ENCODE measurements at regions not wholly inside any gene's neighbourhood (a gene's known extent, or its start where the extent isn't known, plus 50 kb on each side); places are given as distances from the start of the nearest gene placed in this dataset.
A peak's percentile ranks its signal among the peaks of the same experiment; 100 is the strongest.

DNA sequence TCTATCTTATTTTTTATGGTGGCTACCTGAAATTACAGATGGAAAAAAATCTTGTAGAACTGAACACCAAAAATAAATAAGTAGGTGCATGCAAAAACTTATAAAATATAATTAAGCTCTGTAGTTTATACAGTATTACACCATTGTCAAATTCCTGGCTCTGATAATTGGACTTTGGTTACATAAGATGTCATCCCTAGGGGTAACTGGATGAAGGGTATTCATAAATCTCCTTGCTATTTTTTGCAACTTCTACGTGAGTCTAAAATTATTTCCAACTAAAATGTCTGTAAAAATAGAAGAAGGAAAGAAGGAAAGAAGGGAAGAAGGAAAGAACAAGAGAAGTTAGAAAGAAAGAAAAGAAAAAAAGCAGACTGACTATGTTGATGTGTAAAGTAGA is 716.6 kb downstream of the BCL11B start:
- no peak for DNase-seq

DNA sequence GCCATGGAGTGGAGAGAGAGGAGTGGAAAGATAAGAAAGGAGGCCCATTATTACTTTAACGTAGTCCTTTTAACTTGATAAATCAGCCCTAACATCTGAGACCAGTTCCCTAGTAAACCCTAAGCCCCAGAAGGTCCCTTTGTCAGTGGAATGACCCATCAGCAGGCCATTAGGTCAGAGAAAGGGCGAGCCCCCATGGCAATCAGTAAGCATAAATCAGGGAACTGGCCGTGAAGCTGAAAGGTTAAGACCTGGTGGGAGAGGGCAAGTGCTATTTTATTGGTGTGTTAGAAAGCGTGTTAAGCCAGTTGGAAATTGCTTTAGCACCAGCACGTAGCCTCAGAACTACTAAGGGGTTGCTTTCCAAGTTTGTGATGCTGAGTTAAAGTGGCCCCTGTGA is 708.0 kb downstream of the BCL11B start:
- no peak for DNase-seq

DNA sequence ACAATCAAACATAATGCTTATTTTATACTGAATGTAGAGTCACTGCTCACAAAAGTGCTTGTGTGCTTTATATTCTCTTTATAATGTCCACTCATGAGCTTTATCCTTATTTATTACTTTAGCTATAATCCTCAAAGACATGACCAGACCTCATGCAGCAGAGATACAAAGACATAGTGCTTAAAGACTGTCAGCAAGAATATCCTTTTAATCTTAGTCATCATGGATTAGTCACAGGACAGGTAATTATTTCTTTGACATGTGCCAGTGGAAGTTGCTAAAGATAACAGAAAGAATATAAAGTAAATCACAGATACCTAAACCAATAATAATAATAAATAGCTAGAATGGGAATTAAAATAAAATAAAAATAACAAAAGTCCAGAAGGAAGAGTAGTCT is 707.5 kb downstream of the BCL11B start:
- no peak for DNase-seq

DNA sequence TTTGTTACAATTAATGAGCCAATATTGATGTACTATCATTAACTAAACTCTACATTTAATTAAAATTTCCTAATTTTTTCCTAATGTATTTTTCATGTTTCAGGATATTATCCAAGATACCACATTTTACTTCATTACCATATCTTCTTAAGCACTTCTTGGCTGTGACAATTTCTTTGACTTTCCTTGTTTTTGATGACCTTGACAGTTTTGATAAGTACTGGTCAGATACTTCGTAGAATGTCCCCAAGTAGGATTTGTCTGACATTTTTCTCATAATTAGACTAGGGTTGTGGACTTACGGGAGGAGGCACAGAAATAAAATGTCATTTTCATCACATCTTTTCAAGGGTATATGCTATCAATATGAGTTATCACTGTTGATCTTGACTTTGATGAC is 700.9 kb downstream of the BCL11B start:
- DNase-seq, result no peak

DNA sequence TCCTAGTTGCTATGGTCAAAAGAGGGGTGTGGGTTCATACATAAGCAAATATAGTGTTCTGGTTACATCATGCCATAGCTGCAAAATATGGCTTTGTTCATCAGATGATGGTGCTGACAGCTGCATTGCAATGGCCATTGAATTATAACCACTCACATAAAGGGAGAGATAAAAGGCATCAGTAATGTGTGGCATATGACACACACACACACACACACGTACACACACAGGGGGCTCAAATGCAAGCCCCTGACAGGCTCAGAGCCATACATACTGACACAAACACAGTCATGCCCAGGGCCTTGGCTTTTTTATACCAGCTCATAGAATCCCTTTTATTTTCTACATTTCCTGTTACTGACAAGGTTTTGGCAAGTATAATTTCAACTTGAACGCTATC is 698.9 kb downstream of the BCL11B start:
- no peak for DNase-seq

DNA sequence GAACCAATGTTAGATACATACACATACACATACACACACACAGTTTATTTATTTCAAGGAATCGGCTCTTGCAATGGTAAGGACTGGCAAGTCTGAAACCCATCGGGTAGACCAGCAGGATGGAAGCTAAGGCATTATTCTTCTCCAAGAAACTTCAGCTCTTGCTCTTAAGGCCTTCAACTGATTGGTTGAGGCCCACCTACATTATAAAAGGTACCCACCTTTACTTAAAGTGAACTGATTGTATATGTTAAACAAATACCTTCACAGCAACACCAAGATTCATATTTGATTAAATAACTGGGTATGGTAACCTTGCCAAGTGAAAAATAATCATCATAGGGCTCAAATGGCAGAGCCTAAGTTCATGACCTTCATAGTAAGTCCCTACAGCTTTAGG is 695.5 kb downstream of the BCL11B start:
- DNase-seq, result no peak

DNA sequence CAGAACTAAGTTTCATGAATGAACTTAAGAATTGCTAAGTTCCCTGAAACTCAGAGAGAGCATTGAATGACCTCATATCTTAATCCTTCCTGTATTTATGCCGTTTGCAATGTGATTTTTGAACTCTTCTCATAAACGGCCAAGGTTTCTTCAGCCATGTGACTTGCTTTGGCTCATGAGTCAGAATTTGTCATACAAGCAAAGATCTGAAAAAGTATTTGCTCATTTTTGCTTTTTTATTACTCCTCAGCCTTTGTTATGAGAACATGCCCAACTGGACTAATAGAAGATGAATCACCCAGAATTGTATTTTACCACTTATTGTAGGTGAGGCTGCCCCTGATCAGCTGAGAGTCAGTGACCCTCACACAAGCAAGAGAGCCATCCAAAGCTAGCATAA is 693.8 kb downstream of the BCL11B start:
- DNase-seq, result no peak

DNA sequence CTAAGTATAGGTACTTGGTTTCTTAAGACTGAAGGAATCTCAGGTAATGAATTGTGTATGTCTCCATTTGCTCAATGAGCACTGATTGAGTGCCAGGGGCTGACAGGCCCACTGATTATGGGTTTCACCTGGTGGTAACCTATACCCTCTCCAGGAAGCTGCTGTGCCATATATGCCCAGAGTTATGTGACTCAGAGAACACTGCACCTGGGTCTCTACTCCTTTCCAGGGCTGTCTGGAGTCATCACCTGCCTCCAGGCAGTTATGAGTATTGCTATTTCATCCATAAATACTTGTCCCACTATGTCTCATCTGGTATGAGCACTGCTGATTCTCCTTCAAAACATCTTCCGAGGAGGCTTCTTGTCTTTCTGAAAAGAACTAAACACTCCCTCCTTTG is 692.9 kb downstream of the BCL11B start:
- no peak for DNase-seq

DNA sequence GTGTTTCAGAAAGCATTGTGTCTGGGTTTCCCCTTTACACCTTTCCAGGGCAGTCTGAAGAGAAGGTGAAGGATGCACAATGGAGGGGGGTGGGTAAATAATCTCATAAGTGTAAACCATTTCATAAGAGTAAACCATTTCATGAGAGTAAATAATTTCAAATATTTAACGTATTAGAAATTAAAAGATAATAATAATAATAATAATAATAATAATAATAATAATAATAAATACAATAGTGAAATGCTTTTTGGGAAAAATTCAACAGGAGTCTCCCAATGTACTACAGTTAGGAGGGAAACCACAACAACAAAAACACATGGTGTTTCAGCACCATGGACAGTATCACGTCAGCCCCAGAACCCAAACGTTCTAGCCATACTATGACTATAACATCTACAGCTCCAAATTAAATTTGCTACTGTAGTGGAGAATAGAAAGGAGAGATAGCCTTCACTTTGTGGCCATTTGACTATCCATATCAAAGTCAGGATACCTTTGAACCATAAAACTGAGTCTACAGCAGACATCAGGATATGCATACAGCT is 691.8 kb downstream of the BCL11B start:
- peak; percentile 58 to 77 for DNase-seq

DNA sequence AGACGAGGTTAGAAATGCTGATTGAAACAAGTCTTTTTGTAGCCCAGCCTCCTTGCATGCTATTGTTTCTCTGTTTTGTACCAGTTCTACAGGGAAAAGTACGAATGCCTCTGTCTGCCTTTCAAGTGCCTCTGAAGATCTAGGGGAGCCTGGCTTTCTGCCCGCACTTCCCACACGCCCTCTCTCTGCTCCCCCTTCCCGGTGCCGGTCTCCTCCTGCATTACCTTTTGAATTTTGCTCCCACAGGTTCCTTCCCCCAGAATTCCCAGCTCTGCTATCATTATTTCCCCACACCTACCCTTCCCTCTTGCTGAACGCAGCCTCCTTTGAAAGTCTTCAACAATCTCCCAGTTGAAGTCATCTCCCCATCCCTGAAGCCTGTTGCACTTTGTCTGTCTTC is 689.7 kb downstream of the BCL11B start:
- DNase-seq, result no peak

DNA sequence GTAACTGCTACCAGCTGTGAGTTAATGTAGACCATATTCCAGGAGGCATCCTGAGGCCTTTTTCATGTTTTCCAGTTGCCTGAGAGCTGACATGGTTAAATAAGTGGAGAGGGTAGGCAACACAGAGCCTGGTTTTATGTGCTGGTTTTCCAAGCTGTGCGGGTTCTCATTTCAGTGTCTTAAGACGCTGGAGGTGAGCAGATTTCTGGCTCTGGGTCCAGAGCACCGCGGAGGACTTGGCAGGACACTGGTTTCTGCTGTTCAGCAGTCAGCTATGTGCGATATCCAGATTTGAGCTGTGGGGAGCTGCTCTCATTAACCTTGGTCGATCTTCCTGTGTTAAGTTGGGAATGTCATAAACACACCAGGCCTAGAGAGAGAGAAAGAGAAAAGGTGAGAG is 680.8 kb downstream of the BCL11B start:
- DNase-seq, result no peak

DNA sequence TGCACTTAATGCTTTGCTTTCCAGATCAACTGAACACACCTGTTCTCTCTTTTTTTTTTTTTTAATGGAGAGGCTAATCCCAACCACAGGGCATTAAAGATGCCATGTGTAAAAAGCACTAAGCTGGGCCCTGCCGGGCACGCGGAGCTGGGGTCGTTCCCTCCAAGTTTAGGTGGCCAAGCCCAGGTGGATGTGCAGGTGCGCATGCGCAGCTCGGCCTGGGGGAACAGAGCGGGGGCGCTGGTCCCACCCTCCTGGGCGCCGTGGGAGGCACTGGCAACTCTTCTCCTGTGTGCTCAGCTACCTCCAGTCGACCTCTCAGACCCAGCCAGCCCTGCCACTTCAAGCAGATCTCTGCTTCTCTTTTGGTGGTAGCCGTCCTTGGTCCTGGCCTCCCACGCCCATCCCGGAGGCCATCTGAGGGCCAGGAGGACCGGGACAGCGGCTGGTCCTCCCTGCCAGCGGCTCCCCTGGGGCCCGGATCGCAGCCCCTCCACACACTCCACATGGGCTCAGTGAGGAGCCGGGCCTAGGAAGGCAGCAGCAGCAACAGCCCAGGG is 679.3 kb downstream of the BCL11B start:
- no peak for DNase-seq

DNA sequence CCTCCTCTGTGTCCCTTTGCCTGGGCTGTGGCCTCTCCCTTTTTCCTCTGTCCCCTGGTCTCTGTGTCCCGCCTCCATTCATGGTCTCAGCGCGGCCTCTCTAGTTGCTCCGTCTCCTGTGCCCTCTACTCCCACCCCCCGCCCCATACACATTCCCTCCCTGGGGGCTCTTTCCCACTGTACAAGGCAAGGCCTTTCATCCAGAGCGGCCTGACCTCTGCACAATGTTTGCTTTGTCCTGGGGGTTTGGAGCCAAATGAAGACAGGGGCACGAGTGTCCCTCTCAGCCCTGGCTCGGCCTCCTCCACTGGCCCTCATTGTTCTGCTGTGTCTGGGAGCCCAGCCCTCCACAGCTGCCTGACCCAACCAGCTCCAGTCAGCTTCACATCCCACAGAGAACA is 678.6 kb downstream of the BCL11B start:
- no peak for DNase-seq

DNA sequence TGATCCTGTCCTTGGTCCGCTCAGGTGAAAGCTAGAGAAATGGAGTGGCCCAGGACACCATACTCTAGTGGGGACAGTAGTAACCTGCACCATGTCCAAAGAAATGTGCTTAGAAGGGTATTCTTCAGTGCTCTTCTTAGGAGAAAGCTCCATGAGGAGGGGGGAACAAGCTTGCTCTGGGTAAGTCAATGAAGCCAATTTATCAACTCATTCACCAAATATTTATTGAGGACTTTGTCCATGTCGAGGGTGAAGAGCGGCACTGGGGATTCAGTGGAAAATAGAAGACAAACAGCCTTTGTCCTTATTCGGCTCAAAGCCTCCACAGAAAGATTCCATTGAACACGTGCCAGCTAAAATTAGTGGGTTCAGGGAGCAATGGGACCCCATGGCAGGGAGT is 677.8 kb downstream of the BCL11B start:
- DNase-seq, result no peak

DNA sequence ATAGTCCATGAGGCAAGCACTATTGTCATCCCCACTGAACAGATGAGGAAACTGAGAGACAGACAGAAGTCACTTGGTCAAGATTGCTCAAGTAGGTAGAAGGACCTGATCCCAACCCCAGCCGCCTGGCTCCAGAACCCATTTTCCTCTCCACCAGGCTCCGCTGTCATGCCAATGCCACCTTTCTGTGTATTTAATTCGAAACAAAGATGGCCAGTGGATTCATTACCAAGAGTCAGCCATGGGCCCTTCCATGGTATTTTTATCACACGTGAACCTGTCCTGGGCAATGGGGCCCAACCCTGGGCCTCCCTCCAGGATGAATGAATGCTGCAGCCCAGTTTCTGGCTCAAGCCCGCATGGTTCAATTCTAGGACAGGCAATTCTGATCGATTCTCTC is 673.4 kb downstream of the BCL11B start:
- DNase-seq, result no peak

DNA sequence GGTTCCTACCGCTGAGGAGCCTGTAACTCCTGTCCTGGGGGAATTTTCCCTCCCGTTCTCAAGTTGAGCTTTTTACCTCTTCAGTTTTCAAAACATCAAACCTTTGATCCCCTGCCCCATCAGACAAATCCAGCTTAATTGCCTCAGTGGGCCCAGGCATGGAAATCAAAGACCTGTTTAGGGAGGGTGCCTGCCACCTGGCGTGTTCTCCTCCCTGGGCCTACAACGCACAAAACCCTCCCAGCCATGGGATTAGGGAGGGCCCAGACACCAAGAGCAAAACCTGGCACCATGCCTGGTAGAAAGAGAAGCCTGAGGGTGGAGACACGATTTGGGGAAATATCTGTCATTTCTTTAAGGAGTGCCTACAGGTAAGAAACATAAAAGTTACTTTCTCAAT is 672.9 kb downstream of the BCL11B start:
- no peak for DNase-seq

DNA sequence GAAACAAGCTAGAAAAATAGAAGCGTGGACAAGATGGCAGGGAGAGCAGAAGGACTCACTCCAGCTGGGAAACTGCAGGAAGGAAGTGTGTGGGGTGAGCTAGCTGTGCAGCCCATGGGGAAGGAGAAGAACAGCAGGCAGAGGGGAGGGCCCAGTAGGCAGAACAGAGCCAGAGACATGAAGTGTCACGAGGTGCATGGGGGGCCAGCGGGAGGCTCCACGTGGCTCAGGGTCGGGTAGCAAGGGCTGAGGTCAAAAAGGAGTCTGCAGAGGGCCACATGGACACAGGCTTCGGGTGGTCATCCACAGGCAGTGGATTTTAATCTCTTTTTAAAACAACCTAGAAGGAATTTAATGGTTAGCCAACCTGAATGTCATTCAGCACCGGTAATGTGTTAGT is 669.0 kb downstream of the BCL11B start:
- DNase-seq, result no peak

DNA sequence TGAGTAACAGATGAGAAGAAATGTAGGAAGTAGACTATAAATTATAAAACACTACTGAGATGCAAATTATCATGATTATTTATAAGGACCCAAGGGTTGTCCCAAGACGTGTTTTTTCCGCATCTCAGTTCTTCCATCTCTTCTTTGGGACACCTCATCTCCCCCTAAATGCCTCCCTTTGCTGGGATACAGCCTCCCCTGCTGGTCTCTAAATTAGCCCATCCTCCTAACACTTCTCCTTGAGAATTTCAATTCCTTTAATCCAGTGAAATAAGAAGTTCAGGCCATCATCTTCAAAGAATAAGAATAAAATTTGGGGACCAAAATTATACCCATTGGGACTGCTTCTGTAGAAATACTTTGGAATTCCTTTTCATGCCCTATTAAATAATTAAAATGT is 667.0 kb downstream of the BCL11B start:
- no peak for DNase-seq

DNA sequence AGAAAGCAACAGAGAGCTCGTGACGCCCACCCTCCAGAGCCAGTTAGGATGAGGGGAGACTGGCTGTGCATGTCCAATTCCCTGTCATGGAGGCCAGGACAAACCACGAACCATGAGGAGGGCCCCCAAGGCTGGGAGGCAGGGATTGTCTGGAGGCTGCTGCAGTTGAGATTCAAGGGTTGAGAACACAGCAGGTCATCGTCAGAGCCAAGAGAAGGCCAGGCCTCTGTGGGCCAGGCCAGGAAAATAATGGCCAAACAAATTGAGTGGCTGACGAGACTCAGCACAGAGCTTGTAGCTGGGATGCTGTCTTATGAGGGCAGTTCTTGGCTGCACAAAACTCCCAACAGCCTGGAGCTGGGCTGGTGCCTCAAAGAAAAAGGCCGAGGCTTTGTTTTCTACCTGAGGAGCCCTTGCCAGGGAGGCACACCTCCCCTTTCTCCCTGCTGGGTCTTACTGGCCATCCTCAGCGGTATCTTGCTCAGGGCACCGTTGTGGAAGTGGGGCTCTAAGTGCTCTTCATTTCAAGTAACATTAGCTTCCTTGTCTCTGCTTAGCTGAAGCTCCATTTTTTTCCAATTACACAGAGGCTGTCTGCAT is 665.9 kb downstream of the BCL11B start:
- no peak for DNase-seq

DNA sequence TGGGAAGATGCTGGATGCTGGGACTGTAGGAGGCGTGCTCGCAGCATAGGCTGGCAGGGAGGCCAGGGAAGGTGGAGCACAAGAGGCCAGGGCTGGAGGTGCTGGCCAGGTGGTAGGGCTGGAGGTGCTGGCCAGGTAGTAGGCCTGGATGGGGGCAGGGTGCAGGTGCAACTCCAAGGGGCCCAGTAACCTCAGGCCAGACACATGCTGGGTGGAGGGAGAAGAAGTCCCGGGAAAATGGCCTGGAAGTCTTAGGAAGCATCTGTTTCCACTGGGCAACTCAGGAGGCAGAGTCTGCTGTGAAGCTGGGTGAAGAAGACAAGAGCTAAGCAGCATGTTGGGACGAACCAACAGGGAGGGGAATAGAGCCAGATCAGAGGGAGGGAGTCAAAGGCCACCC is 665.2 kb downstream of the BCL11B start:
- DNase-seq, result no peak

DNA sequence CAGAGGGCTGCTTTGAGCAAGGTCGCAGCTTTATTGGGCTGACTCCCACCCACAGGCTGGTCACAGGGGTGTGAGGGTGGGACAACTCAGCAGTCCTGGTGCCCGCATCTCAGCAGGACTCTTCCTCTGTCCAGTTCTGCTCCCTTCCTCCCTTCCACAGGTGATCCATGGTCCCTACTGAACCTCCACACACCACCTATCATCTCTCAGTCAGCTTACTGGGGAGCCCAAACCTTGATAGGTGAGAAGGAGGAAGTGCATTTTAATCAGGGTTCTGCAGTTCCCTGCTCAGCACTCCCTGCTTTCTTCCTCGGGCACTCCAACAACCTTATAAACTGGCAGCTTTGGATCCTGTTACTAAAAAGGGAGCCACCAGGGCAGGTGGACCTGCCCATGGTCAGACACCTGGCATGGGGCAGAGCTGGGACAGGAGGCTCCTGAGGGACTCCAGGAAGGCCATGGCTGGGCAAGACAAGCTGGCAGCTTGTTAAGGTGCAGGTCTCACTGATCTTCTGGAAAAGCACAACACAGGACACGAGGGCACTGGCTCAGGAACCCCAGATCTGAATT is 664.6 kb downstream of the BCL11B start:
- no peak for DNase-seq

DNA sequence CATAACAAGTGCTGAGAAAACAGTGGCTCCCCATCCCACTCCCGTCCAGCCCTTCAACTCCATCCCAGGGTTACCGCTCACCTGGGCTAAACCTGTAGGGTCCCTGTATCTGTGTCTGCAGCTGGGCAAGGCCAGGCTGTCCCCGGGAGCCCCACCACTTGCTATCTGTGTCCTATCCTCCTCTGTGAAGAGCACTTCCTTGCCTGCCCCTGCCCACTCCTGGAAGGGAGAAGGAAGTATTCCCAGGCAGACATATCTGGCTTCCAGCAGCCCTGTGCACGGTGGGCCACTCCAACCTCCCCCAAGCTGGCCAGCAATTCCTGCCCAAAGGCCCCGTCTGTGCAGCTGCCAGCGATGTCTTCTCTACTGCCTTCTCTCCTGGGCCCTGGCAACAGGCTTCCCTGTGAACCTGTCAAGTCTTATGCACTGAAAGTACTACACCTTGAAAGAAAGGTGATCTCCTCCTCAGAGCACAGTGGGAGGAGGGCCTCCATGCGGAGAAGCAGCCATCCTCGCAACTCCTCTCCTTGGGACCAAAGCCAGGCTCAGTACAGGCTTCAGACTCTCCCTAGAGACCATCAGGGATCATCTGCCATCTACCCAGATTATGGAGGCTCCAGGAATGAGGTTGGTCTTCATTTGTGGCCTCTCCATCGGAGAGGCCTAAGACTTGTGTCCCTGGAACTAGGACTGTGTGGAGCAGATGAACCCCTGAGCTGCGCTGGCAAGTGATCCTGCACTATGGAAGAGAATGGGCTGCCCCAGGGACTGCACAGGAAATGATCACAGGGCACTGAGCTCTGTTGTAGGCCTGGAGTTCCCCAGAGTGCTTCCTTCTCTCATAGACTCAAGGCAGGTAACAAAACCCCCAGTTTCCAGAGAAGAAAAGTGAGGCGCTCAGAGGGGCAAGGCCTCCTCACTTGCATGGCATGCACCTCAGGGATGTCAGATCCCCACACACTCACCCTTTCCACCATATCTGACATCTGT is 663.6 kb downstream of the BCL11B start:
- DNase-seq, result no peak

DNA sequence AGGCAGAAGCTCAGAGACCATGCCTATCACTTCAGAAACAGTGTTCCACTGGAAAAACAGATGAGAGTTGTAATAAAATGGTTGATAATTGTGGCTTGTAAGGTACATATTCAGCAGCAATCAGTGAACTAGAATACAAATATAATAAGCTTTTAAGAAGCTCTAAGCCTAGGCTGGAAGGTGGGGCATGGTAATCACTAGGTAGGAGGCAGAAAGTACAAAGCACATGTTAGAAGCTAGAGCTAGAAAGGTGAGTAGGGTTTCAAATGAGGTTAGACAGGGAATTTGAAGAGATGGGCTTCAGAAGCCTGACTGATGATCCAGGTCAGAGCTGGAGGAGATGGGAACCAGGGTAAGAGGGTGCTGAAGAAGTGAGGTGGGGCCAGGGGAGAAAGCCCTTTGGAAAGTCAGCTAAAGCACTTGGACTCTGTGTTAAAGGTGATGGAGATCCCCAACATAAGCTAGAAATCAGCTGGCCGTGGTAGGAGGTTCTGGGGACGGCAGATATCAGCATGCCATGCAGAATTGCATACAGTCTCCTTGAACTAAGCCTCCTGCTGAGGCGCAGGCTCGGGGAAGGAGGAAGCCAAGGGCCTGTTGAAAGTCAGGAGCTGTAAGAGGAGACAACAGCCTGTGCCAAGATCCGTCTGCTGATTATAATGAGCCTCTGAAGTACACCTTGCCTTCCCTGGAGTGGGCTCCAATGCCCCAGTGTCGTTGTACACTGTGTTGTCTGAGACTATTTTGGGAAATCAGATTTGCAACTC is 659.4 kb downstream of the BCL11B start:
- no peak for DNase-seq
